HCT116 (cell line): ENCODE measurements at regions not wholly inside any gene's neighbourhood (a gene's known extent, or its start where the extent isn't known, plus 50 kb on each side); places are given as distances from the start of the nearest gene placed in this dataset.

ENCODE experiments used
- CTCF ChIP-seq, 3 experiments: fragments of 200-600 bp in 1 of 3; sonication (generic) in 1 of 3; IDR thresholded peaks in 2 of 3; conservative IDR thresholded peaks in 1 of 3; 2 replicates each; pipeline ENCODE4 v1.5.1; 2012 to 2017; ENCODE audit warnings: low read depth in 2 of 3, low read length in 2 of 3, antibody characterized with exemption in 1 of 3, borderline replicate concordance in 1 of 3, control low read depth in 1 of 3, mild to moderate bottlenecking in 1 of 3, mixed read lengths in 1 of 3, mixed run types in 1 of 3, moderate library complexity in 1 of 3; ENCODE audit not compliant: insufficient read depth in 1 of 3
- SRF ChIP-seq: IDR thresholded peaks from 2 replicates; pipeline ENCODE4 v1.6.1; 2012; ENCODE audit warnings: low read depth

GRCh38 chr5:171612749-171613148 lies 172.9 kb upstream of the SMIM23 start:
- no peak for TF ChIP-seq CTCF (IDR thresholded peaks at IDR 0.05 in 2 of 3, conservative IDR thresholded peaks at IDR 0.05 in 1 of 3; ENCODE audit: borderline replicate concordance in 1 of 3, insufficient read depth in 1 of 3, low read depth in 2 of 3, low read length in 2 of 3)
- no peak for TF ChIP-seq SRF
